ACC112 (cell line): ENCODE measurements at regions not wholly inside any gene's neighbourhood (a gene's known extent, or its start where the extent isn't known, plus 50 kb on each side); places are given as distances from the start of the nearest gene placed in this dataset.
"Not testable (repeated sequence)": the region's sequence is repeated elsewhere in the genome, so short reads cannot be mapped to it uniquely, and the experiment has no call there.

Source experiments
- H2AFZ ChIP-seq: fragments of 200-600 bp; sonication (generic); one replicate; pipeline ENCODE4 v1.6.0; 2017; ENCODE audit warnings: antibody characterized with exemption, low read length; ENCODE audit not compliant: unreplicated experiment
- H3K27ac ChIP-seq: fragments of 200-600 bp; sonication (generic); 2 replicates; pipeline ENCODE4 v1.5.1; 2014; ENCODE audit warnings: low read depth, mild to moderate bottlenecking, antibody characterized with exemption, low read length, moderate library complexity
- H3K27me3 ChIP-seq: fragments of 200-600 bp; sonication (generic); 2 replicates; pipeline ENCODE4 v1.6.1; 2014; ENCODE audit warnings: mild to moderate bottlenecking, antibody characterized with exemption, low read length, moderate library complexity, mixed read lengths; ENCODE audit not compliant: insufficient read depth
- H3K36me3 ChIP-seq: fragments of 200-600 bp; sonication (generic); 2 replicates; pipeline ENCODE4 v1.6.1; 2016; ENCODE audit warnings: mild to moderate bottlenecking, antibody characterized with exemption, low read length, moderate library complexity, mixed read lengths; ENCODE audit not compliant: insufficient read depth
- H3K4me1 ChIP-seq: fragments of 200-600 bp; sonication (generic); one replicate; pipeline ENCODE4 v1.6.1; 2016; ENCODE audit warnings: low read length, mixed read lengths; ENCODE audit not compliant: insufficient read depth, unreplicated experiment, control insufficient read depth
- H3K4me3 ChIP-seq: fragments of 200-600 bp; sonication (generic); 2 replicates; pipeline ENCODE4 v1.5.1; 2014; ENCODE audit warnings: mild to moderate bottlenecking, low read depth, low read length
- H3K79me2 ChIP-seq: fragments of 200-600 bp; sonication (generic); one replicate; pipeline ENCODE4 v1.6.0; 2016; ENCODE audit warnings: low read length; ENCODE audit not compliant: control insufficient read depth, unreplicated experiment, insufficient read depth

DNA sequence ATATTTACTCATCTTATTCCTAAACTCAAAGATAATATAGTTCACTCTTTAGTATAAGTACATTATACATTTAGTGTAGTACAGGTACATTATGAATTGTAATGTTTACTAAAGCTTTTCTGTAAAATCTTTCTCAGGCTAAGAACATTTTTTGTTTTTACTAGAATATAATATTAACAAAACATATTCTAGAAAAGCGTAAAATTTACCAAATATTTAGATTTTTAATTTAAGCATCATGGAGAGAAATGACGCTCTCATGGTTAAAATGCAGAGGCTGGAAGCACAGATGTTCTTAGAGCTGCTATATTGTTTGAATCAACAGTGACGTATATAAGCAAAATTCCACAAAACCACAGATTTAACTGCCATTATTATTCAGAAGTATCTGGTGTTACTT lies 54.7 kb upstream of the NBPF15 start:
- H3K4me3 ChIP-seq, H3K27me3 ChIP-seq, H3K36me3 ChIP-seq, H2AFZ ChIP-seq, H3K79me2 ChIP-seq, H3K4me1 ChIP-seq, H3K27ac ChIP-seq: not testable (repeated sequence)

DNA sequence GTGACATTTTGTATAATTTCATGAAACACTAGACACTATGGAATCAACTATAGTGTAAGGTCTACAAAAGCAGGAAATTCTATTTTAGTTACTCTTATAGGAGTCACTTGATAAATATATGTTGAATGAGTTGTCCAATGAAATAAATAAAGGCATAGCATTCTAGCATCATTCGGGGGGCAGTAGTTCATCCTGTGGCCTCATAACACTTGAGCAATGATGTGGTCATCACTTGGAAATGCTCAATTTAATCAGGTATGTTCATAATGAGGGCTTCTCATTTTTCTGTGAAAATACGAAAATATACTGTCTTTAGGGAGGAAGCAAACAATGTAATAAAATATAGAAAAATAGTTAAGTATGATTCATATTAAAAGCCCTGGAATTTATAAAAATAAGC lies 55.4 kb upstream of the NBPF15 start:
- not testable (repeated sequence) for H3K27ac ChIP-seq, H3K79me2 ChIP-seq, H3K27me3 ChIP-seq, H3K4me3 ChIP-seq, H2AFZ ChIP-seq, H3K36me3 ChIP-seq, H3K4me1 ChIP-seq

GRCh38 chr1:144518439-144518838 lies 57.0 kb upstream of the NBPF15 start:
- H3K27ac ChIP-seq: not testable (repeated sequence)

DNA sequence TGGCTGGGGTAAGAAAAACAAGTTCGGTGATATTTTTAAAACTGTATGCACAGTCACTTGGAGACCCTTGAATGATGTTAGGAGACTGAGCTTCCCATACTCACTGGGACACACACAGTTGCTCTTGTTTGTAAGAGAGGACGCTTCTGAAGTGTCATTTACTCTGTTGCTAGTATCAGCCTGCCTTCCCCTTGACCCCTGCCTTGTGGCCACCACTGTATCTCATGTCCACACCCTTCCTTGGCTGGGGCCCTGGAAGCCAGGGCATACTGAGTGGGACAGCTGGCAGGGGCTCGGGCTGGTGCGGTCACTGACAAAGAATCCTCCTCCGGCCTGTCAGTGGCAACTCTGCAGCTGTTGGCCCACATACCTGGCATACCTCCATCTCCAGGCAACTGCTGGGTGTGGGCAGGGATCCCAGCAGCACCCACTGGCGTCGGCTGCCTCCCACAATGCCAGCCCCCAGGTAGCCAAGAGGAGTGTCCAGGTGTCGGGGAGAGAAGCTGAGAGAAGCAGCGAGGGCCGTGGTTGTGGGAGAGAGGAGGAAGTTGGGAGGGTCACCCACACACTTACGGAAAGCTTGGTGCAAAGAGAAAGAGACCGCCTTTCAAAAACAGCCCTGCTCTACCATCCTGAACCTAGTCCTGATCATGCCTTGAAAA lies 58.2 kb upstream of the NBPF15 start:
- not testable (repeated sequence) for H3K36me3 ChIP-seq, H2AFZ ChIP-seq, H3K27me3 ChIP-seq, H3K4me1 ChIP-seq, H3K27ac ChIP-seq, H3K79me2 ChIP-seq, H3K4me3 ChIP-seq

More at GRCh38 chr1:144518439-144518838, 57.0 kb upstream of the NBPF15 start:
- H3K27me3 ChIP-seq, H3K79me2 ChIP-seq, H3K36me3 ChIP-seq, H3K4me1 ChIP-seq, H3K4me3 ChIP-seq, H2AFZ ChIP-seq: not testable (repeated sequence)

DNA sequence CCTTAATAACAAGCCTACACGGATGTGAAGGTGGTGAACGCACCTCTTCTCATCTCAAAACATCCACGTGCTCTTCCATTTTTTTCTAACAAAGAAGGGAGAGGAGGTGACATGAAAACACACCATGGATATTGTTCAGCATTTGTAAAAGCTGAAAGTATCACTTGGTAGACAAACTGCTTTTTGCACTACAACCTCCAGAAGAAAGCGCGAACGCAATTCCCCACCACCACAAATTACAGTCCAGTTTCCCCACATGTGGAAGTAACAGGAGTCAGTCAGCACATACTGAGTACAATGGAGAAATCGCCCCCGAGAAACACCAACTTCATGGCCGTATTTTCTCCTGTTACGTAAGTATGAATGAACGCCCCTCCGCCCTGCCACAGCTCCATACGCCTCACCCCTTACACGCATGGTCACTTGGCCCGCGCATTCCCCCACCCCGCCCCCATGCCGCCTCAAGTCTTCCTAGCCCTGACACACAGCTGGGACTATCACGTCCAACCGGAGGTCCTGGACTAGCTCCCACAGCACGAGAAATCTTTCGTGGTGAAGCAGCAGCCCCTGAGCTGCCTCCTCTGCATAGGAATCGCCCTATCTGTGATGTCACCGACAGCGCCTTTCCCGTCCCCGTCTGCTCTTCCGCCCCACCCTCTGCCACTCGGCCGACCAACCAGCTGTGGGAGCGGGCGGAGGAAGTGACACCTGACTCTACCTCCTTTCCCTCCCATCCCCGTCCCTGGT lies 62.4 kb upstream of the NBPF15 start:
- peak overlapping the region; percentile 73 for H3K4me3 ChIP-seq
- H3K36me3 ChIP-seq, H3K79me2 ChIP-seq, H3K27me3 ChIP-seq, H3K4me1 ChIP-seq: not testable (repeated sequence)
- H2AFZ ChIP-seq: peak overlapping the region; percentile 92
- H3K27ac ChIP-seq: peak overlapping the region; percentile 94

DNA sequence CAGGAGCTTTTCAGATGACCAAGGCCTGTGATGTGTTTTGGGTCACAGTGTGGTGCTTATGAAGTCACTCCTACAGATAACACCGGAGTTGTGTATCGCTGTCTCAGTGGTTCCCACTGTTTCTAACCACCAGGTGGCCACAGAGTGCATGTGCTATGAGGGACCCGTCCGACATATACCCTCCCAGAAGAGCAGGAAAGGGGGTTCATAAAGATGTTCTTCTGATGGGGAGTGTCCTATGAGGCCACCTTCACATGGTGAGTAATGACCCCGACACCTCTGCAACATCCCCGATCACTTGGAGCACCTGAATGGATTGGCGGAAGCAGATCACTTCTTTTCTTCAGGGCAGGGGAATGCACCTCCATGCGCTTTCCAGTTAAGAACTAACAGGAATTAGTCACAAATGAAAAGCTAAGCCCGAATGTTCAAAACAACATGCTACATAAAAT lies 60.5 kb upstream of the PPIAL4F start:
- H2AFZ ChIP-seq, H3K4me3 ChIP-seq, H3K4me1 ChIP-seq: not testable (repeated sequence)

GRCh38 chr1:144533480-144533879 lies 59.2 kb upstream of the PPIAL4F start:
- H2AFZ ChIP-seq, H3K79me2 ChIP-seq, H3K27ac ChIP-seq: not testable (repeated sequence)

More for the DNA sequence above, 60.5 kb upstream of the PPIAL4F start:
- H3K36me3 ChIP-seq, H3K79me2 ChIP-seq, H3K27ac ChIP-seq, H3K27me3 ChIP-seq: not testable (repeated sequence)

DNA sequence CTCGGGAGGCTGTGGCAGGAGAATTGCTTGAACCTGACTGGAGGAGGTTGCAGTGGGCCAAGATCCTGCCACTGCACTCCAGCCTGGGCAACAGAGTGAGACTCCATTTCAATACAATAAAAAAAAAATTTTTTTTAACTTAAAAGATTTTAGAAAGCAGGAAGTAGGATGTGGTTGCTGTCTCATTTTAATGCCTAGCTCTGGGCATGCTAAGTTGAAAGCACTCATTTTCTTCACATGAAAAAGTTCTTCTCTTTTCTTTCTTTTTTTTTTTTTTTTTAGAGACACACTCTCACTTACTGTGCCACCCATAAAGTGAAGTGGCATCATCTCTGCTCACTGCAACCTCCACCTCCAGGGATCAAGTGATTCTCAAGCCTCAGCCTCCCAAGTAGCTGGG lies 58.4 kb upstream of the PPIAL4F start:
- H3K36me3 ChIP-seq, H3K4me3 ChIP-seq, H3K79me2 ChIP-seq, H3K4me1 ChIP-seq, H2AFZ ChIP-seq, H3K27ac ChIP-seq, H3K27me3 ChIP-seq: not testable (repeated sequence)

More at GRCh38 chr1:144533480-144533879, 59.2 kb upstream of the PPIAL4F start:
- not testable (repeated sequence) for H3K4me1 ChIP-seq, H3K4me3 ChIP-seq, H3K36me3 ChIP-seq, H3K27me3 ChIP-seq

DNA sequence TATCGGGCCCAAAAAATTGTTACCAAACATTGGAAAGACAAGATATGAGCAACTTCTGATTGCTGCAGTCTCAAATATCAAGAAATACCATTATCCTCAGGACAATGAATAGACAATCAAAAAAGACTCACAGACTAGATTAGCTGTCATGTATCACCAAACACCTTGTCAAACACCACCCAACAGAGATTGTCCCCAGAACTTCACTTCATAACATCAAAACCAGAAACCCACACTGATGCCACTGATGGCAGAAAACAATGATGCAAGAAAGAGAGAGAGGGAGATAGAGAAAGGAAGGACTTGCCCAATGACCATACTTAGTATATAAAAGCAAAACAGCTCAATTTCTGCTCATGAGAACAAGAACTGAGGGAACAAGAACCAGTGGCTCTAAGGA lies 56.0 kb upstream of the PPIAL4F start:
- H3K4me3 ChIP-seq, H3K4me1 ChIP-seq, H3K27me3 ChIP-seq, H3K27ac ChIP-seq, H3K36me3 ChIP-seq, H3K79me2 ChIP-seq, H2AFZ ChIP-seq: not testable (repeated sequence)

GRCh38 chr1:144537234-144537633 lies 55.5 kb upstream of the PPIAL4F start:
- H3K27ac ChIP-seq, H3K79me2 ChIP-seq, H3K4me3 ChIP-seq, H2AFZ ChIP-seq, H3K36me3 ChIP-seq, H3K4me1 ChIP-seq, H3K27me3 ChIP-seq: not testable (repeated sequence)

DNA sequence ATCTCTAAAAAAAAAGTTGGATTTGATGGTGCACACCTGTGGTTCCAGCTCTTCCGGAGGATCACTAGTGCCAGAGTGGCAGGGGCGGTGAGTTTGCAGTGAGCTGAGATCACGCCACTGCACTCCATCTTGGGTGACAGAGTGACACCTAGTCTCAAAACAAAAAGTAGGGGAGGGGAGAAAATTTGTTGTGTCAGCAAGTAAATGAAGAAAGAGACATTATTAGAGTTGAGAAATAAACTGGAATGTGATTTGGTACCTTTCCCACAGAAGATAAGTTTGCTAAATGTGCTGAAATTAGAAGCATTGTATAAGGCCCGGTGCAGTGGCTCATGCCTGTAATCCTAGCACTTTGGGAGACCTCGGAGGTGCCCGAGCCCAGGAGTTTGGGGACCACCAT lies 54.0 kb upstream of the PPIAL4F start:
- not testable (repeated sequence) for H3K27me3 ChIP-seq, H3K27ac ChIP-seq, H3K79me2 ChIP-seq, H3K36me3 ChIP-seq, H3K4me3 ChIP-seq, H2AFZ ChIP-seq, H3K4me1 ChIP-seq
